ENCODE measurements at regions not wholly inside any gene's neighbourhood (a gene's known extent, or its start where the extent isn't known, plus 50 kb on each side); places are given as distances from the start of the nearest gene placed in this dataset.
A peak's percentile ranks its signal among the peaks of the same experiment; 100 is the strongest.

GRCh38 chr6:95767897-95768463 is 190.6 kb downstream of the MANEA start:
- peak in 4 of 11 donors; percentile 3 to 25 (median 4) for DNase-seq (ENCODE audit: extremely low read depth in 1 of 11, low read depth in 9 of 11, low spot score in 4 of 11)

GRCh38 chr6:95768539-95768938 is 191.2 kb downstream of the MANEA start:
- peak in 1 of 11 donors; percentile 6 for DNase-seq (ENCODE audit: extremely low read depth in 1 of 11, low read depth in 9 of 11, low spot score in 4 of 11)

GRCh38 chr6:95777338-95777737 is 200.0 kb downstream of the MANEA start:
- DNase-seq (ENCODE audit: extremely low read depth in 1 of 11, low read depth in 9 of 11, low spot score in 4 of 11): no peak

- no peak for DNase-seq (ENCODE audit: extremely low read depth in 1 of 11, low read depth in 9 of 11, low spot score in 4 of 11)
Observed at GRCh38 chr6:95780037-95780436, 202.7 kb downstream of the MANEA start.

GRCh38 chr6:95784019-95784418 is 206.7 kb downstream of the MANEA start:
- no peak for DNase-seq (ENCODE audit: extremely low read depth in 1 of 11, low read depth in 9 of 11, low spot score in 4 of 11)

GRCh38 chr6:95784869-95785268 is 207.5 kb downstream of the MANEA start:
- DNase-seq (ENCODE audit: extremely low read depth in 1 of 11, low read depth in 9 of 11, low spot score in 4 of 11): no peak

- no peak for DNase-seq (ENCODE audit: extremely low read depth in 1 of 11, low read depth in 9 of 11, low spot score in 4 of 11)
Observed at GRCh38 chr6:95785785-95786184, 208.4 kb downstream of the MANEA start.

GRCh38 chr6:95786802-95787201 is 209.5 kb downstream of the MANEA start:
- no peak for DNase-seq (ENCODE audit: extremely low read depth in 1 of 11, low read depth in 9 of 11, low spot score in 4 of 11)

GRCh38 chr6:95790787-95791186 is 213.5 kb downstream of the MANEA start:
- no peak for DNase-seq (ENCODE audit: extremely low read depth in 1 of 11, low read depth in 9 of 11, low spot score in 4 of 11)

GRCh38 chr6:95794749-95795148 is 217.4 kb downstream of the MANEA start:
- no peak for DNase-seq (ENCODE audit: extremely low read depth in 1 of 11, low read depth in 9 of 11, low spot score in 4 of 11)

- DNase-seq (ENCODE audit: extremely low read depth in 1 of 11, low read depth in 9 of 11, low spot score in 4 of 11): no peak
Observed at GRCh38 chr6:95795927-95796326, 218.6 kb downstream of the MANEA start.

GRCh38 chr6:95797054-95797453 is 218.7 kb upstream of the FUT9 start:
- no peak for DNase-seq (ENCODE audit: extremely low read depth in 1 of 11, low read depth in 9 of 11, low spot score in 4 of 11)

GRCh38 chr6:95802978-95803377 is 212.8 kb upstream of the FUT9 start:
- no peak for DNase-seq (ENCODE audit: extremely low read depth in 1 of 11, low read depth in 9 of 11, low spot score in 4 of 11)

GRCh38 chr6:95803889-95804288 is 211.9 kb upstream of the FUT9 start:
- DNase-seq (ENCODE audit: extremely low read depth in 1 of 11, low read depth in 9 of 11, low spot score in 4 of 11): no peak

- no peak for DNase-seq (ENCODE audit: extremely low read depth in 1 of 11, low read depth in 9 of 11, low spot score in 4 of 11)
Observed at GRCh38 chr6:95804847-95805541, 210.8 kb upstream of the FUT9 start.

- no peak for DNase-seq (ENCODE audit: extremely low read depth in 1 of 11, low read depth in 9 of 11, low spot score in 4 of 11)
Observed at GRCh38 chr6:95805699-95806098, 210.1 kb upstream of the FUT9 start.

- no peak for DNase-seq (ENCODE audit: extremely low read depth in 1 of 11, low read depth in 9 of 11, low spot score in 4 of 11)
Observed at GRCh38 chr6:95815389-95816056, 200.3 kb upstream of the FUT9 start.

- DNase-seq (ENCODE audit: extremely low read depth in 1 of 11, low read depth in 9 of 11, low spot score in 4 of 11): no peak
Observed at GRCh38 chr6:95819461-95819860, 196.3 kb upstream of the FUT9 start.

GRCh38 chr6:95819939-95820338 is 195.8 kb upstream of the FUT9 start:
- DNase-seq (ENCODE audit: extremely low read depth in 1 of 11, low read depth in 9 of 11, low spot score in 4 of 11): no peak

- no peak for DNase-seq (ENCODE audit: extremely low read depth in 1 of 11, low read depth in 9 of 11, low spot score in 4 of 11)
Observed at GRCh38 chr6:95830859-95831557, 184.8 kb upstream of the FUT9 start.

Data from renal cortex interstitium (tissue), 11 donors.